ENCODE measurements at regions not wholly inside any gene's neighbourhood (a gene's known extent, or its start where the extent isn't known, plus 50 kb on each side); places are given as distances from the start of the nearest gene placed in this dataset.

- no peaks in the 10 kb centered on the region for H3K27me3 ChIP-seq (replicated peaks in 1 of 7)
- no peaks in the 10 kb centered on the region for H3K4me1 ChIP-seq
- DNase-seq, result no peak
- peaks cover 0 to 7% (median 0%) of the 10 kb centered on the region in 8 donors for H3K9me3 ChIP-seq
- no peak overlapping the region for H3K4me3 ChIP-seq
- H3K27ac ChIP-seq, result no peak overlapping the region
- intact Hi-C loops (cut with DNase I; ENCODE audit: low total_unique reads), result no loop called here
- TF ChIP-seq POLR2A (IDR thresholded peaks at IDR 0.05) (no peak), CTCF (IDR thresholded peaks at IDR 0.05 in 8 of 11, conservative IDR thresholded peaks at IDR 0.05 in 3 of 11) (no peak), POLR2AphosphoS5 (IDR thresholded peaks at IDR 0.05) (no peak)
- 74 to 87% (median 83%) methylated on average over 2 of the region's 2 CpGs for WGBS, 5 donors
- no peaks in the 10 kb centered on the region for H3K36me3 ChIP-seq
These were observed 60.7 kb upstream of the TSLP start for GRCh38 chr5:111010783-111011182.

DNA sequence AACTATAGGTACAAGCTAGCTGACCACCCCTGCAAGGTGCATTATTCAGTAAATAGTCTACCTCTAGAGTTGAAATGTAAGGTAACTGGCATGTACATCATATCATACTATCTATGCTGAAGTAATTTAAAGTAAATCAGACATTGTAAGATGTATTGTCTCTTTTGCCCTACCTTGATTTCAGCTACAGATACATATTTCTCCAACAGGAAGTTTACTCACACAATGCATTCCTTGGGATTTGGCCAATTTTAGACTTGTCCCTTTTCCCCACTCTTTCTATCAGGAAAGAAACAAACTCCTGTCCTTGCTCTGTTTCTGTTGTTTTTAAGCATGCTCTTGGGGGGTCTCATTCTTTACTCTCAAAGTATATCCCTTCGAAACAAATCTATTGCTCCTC, 58.5 kb upstream of the TSLP start:
- H3K36me3 ChIP-seq, result no peaks in the 10 kb centered on the region
- no peak overlapping the region for H3K4me3 ChIP-seq
- H3K27ac ChIP-seq, result no peak overlapping the region
- TF ChIP-seq POLR2AphosphoS5 (IDR thresholded peaks at IDR 0.05), result no peak
- TF ChIP-seq POLR2A (IDR thresholded peaks at IDR 0.05), result no peak
- TF ChIP-seq CTCF (IDR thresholded peaks at IDR 0.05 in 8 of 11, conservative IDR thresholded peaks at IDR 0.05 in 3 of 11), result no peak
- no peaks in the 10 kb centered on the region for H3K4me1 ChIP-seq
- peaks cover 0 to 7% (median 0%) of the 10 kb centered on the region in 8 donors for H3K9me3 ChIP-seq
- intact Hi-C loops (cut with DNase I; ENCODE audit: low total_unique reads), result no loop called here
- no peak for DNase-seq
- H3K27me3 ChIP-seq (replicated peaks in 1 of 7), result no peaks in the 10 kb centered on the region
- WGBS, 5 donors, result 53 to 77% (median 67%) methylated on average over 1 of the region's 1 CpG

DNA sequence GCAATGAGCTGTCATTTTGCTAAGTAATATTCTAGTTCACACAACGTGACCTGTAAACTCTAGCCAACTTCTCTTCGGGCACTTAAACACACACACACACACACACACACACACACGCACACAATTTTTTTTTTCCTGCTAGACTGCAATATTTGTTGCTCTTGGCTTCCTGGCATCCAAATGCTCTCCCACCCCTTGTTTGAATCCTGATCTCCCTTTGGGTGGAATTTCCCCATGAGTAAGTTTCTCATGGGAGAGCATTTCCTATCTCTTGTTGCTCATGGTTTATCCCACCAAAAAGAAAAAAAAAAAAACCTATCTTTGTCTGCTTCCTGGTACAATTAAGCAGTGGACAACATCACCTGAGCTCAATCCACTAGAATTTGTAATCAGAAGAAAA, 54.7 kb upstream of the TSLP start:
- H3K9me3 ChIP-seq, result no peaks in the 10 kb centered on the region
- no peaks in the 10 kb centered on the region for H3K36me3 ChIP-seq
- WGBS, 5 donors, result 61 to 84% (median 75%) methylated on average over 3 of the region's 3 CpGs
- DNase-seq, result no peak
- no peak overlapping the region for H3K4me3 ChIP-seq
- H3K4me1 ChIP-seq, result no peaks in the 10 kb centered on the region
- intact Hi-C loops (cut with DNase I; ENCODE audit: low total_unique reads), result no loop called here
- no peak overlapping the region for H3K27ac ChIP-seq
- TF ChIP-seq POLR2AphosphoS5 (IDR thresholded peaks at IDR 0.05) (no peak), CTCF (IDR thresholded peaks at IDR 0.05 in 8 of 11, conservative IDR thresholded peaks at IDR 0.05 in 3 of 11) (no peak), POLR2A (IDR thresholded peaks at IDR 0.05) (no peak)
- no peaks in the 10 kb centered on the region for H3K27me3 ChIP-seq (replicated peaks in 1 of 7)

- TF ChIP-seq POLR2AphosphoS5 (IDR thresholded peaks at IDR 0.05) (no peak), CTCF (IDR thresholded peaks at IDR 0.05 in 8 of 11, conservative IDR thresholded peaks at IDR 0.05 in 3 of 11) (no peak), POLR2A (IDR thresholded peaks at IDR 0.05) (no peak)
- no peaks in the 10 kb centered on the region for H3K36me3 ChIP-seq
- H3K4me3 ChIP-seq, result no peak overlapping the region
- H3K9me3 ChIP-seq, result no peaks in the 10 kb centered on the region
- no peaks in the 10 kb centered on the region for H3K4me1 ChIP-seq
- intact Hi-C loops (cut with DNase I; ENCODE audit: low total_unique reads), result no loop called here
- no peaks in the 10 kb centered on the region for H3K27me3 ChIP-seq (replicated peaks in 1 of 7)
- DNase-seq, result no peak
- H3K27ac ChIP-seq, result no peak overlapping the region
- 92 to 98% (median 94%) methylated on average over 1 of the region's 1 CpG for WGBS, 5 donors
These were observed 53.8 kb upstream of the TSLP start for GRCh38 chr5:111017731-111018130.
